Peyer's patch (tissue), 4 donors: ENCODE measurements at regions not wholly inside any gene's neighbourhood (a gene's known extent, or its start where the extent isn't known, plus 50 kb on each side); places are given as distances from the start of the nearest gene placed in this dataset.

ENCODE experiments used
- CTCF ChIP-seq, 6 experiments: fragments of 450-650 bp in 4 of 6; fragments of 200-600 bp in 2 of 6; sonication (generic) in 1 of 6; IDR thresholded peaks; one replicate each; pipeline ENCODE4 v1.5.1; 2017 to 2019; ENCODE audit warnings: antibody characterized with exemption in 6 of 6, mild to moderate bottlenecking in 3 of 6, moderate library complexity in 1 of 6
- POLR2A ChIP-seq, 2 donors: fragments of 450-650 bp; IDR thresholded peaks; one replicate each; pipeline ENCODE4 v1.5.1; 2017; ENCODE audit warnings: antibody characterized with exemption in 2 of 2, mild to moderate bottlenecking in 2 of 2, moderate library complexity in 2 of 2

GRCh38 chr14:55963295-55963694, 154.9 kb upstream of the PELI2 start:
- TF ChIP-seq CTCF (IDR thresholded peaks at IDR 0.05): no peak
- no peak for TF ChIP-seq POLR2A (IDR thresholded peaks at IDR 0.05)
